HepG2 (cell line): ENCODE measurements at regions not wholly inside any gene's neighbourhood (a gene's known extent, or its start where the extent isn't known, plus 50 kb on each side); places are given as distances from the start of the nearest gene placed in this dataset.

Experiments
- ATAC-seq: fragments of 200-7000 bp; cut with Tn5 transposase; 3 replicates; pipeline ENCODE4 v1.9.1; 2020; ENCODE audit warnings: mild to moderate bottlenecking, moderate library complexity
- BruUV-seq: library from RNA; stranded (reverse); fragments of 400-500 nt; replicated peaks from 2 replicates; lab custom pipeline; 2021; lab: Mats Ljungman, UMichigan
- CTCF ChIA-PET: fragments of 300-600 bp; formaldehyde crosslinking; extraction: SDS; loops from one replicate; lab custom pipeline; 2021; ENCODE audit warnings: low total read pairs, inconsistent platforms, low intra/inter-chr PET ratio; lab: Yijun Ruan, JAX
- POLR2A ChIA-PET: fragments of 350-600 bp; sonication (Branson Sonifier 250); formaldehyde crosslinking; loops from one replicate; lab custom pipeline; 2020; ENCODE audit warnings: antibody characterized with exemption, inconsistent platforms; lab: Yijun Ruan, JAX
- DNase-seq: peaks from one replicate; pipeline ENCODE4 v3.0.0-alpha.2; 2015; ENCODE audit warnings: low spot score
- FAIRE-seq: peaks from 3 replicates; lab custom pipeline; 2011; peaks lifted over from hg19 to GRCh38; lab: Jason Lieb, UNC
- H2AFZ ChIP-seq: one replicate; pipeline ENCODE4 v1.6.1; 2011; ENCODE audit warnings: low read length, inconsistent platforms
- H3K27ac ChIP-seq: fragments of 300-600 bp; 3 replicates; pipeline ENCODE4 v1.8.0; 2011; ENCODE audit warnings: mixed run types, mild to moderate bottlenecking, mixed read lengths, low read length, inconsistent platforms; ENCODE audit not compliant: insufficient read depth; ENCODE audit errors: extremely low read length
- H3K27me3 ChIP-seq, 2 experiments: fragments of 200-600 bp in 1 of 2; 2 replicates in 1 of 2; 3 replicates in 1 of 2; pipeline versions ENCODE4 v1.6.0 to v1.8.0; 2011; ENCODE audit warnings: low read length in 2 of 2, mild to moderate bottlenecking in 2 of 2, moderate library complexity in 2 of 2, inconsistent platforms in 1 of 2; ENCODE audit not compliant: insufficient read depth in 2 of 2, control insufficient read depth in 1 of 2
- H3K36me3 ChIP-seq, 2 experiments: fragments of 200-600 bp in 1 of 2; replicated peaks in 1 of 2; 2 replicates in 1 of 2; 3 replicates in 1 of 2; pipeline versions ENCODE4 v1.5.1 to v1.8.0; 2011; ENCODE audit warnings: low read length in 2 of 2, inconsistent platforms in 1 of 2; ENCODE audit not compliant: insufficient read depth in 2 of 2, control insufficient read depth in 1 of 2
- H3K4me1 ChIP-seq: 2 replicates; pipeline ENCODE4 v1.5.1; 2012; ENCODE audit warnings: low read length, inconsistent platforms; ENCODE audit not compliant: insufficient read depth
- H3K4me2 ChIP-seq: 2 replicates; pipeline ENCODE4 v1.6.0; 2011; ENCODE audit warnings: low read depth, low read length, inconsistent platforms
- H3K4me3 ChIP-seq, 3 experiments: fragments of 200-600 bp in 1 of 3; sonication (generic), shearing (Covaris generic) in 1 of 3; replicated peaks in 1 of 3; 2 replicates each; pipeline ENCODE4 v1.5.1; 2011 to 2016; ENCODE audit warnings: low read length in 3 of 3, inconsistent platforms in 2 of 3, low read depth in 2 of 3, mild to moderate bottlenecking in 2 of 3, control low read depth in 1 of 3, mixed read lengths in 1 of 3; ENCODE audit not compliant: insufficient read depth in 1 of 3
- H3K79me2 ChIP-seq: one replicate; pipeline ENCODE4 v1.6.1; 2011; ENCODE audit warnings: low read length, inconsistent platforms; ENCODE audit not compliant: insufficient read depth
- H3K9ac ChIP-seq: 2 replicates; pipeline ENCODE4 v1.6.0; 2011; ENCODE audit warnings: mild to moderate bottlenecking, low read depth, low read length, inconsistent platforms; ENCODE audit not compliant: insufficient read depth
- H3K9me3 ChIP-seq: 2 replicates; pipeline ENCODE4 v1.5.1; 2012; ENCODE audit warnings: mild to moderate bottlenecking, low read length
- H4K20me1 ChIP-seq: 2 replicates; pipeline ENCODE4 v1.6.0; 2011; ENCODE audit warnings: inconsistent platforms, mild to moderate bottlenecking, low read length, moderate library complexity; ENCODE audit not compliant: insufficient read depth
- FOXA1 ChIP-seq, 2 experiments: fragments of 450-650 bp in 1 of 2; sonication (generic) in 1 of 2; formaldehyde crosslinking in 1 of 2; IDR thresholded peaks; 2 replicates each; pipeline versions ENCODE4 v1.4.0 to v1.6.1; 2016 to 2020; ENCODE audit warnings: missing genetic modification reagents in 1 of 2
- ISX ChIP-seq: sonication (generic); formaldehyde crosslinking; conservative IDR thresholded peaks from 2 replicates; pipeline ENCODE4 v1.5.0; 2020; ENCODE audit warnings: missing genetic modification reagents
- MTF1 ChIP-seq: sonication (generic); formaldehyde crosslinking; IDR thresholded peaks from 2 replicates; pipeline ENCODE4 v1.5.0; 2020; ENCODE audit warnings: missing genetic modification reagents
- MZF1 ChIP-seq: sonication (generic); formaldehyde crosslinking; IDR thresholded peaks from 2 replicates; pipeline ENCODE4 v1.8.1; 2023; ENCODE audit warnings: mild to moderate bottlenecking, missing genetic modification reagents, borderline replicate concordance
- NFIB ChIP-seq: sonication (generic); formaldehyde crosslinking; IDR thresholded peaks from 2 replicates; pipeline ENCODE4 v1.9.0; 2021; ENCODE audit warnings: missing genetic modification reagents, mild to moderate bottlenecking, borderline replicate concordance
- SP1 ChIP-seq, 2 experiments: fragments of 450-650 bp in 1 of 2; sonication (generic) in 1 of 2; formaldehyde crosslinking in 1 of 2; IDR thresholded peaks; 2 replicates each; pipeline versions ENCODE4 v1.4.0 to v1.6.1; 2016 to 2020; ENCODE audit warnings: missing genetic modification reagents in 1 of 2
- SRSF9 ChIP-seq: fragments of 200-400 bp; formaldehyde crosslinking; IDR thresholded peaks from 2 replicates; pipeline ENCODE4 v1.6.1; 2018; ENCODE audit warnings: borderline replicate concordance, mild to moderate bottlenecking, low read depth, low read length; ENCODE audit not compliant: insufficient read depth, poor library complexity, severe bottlenecking
- ZNF234 ChIP-seq: sonication (generic); formaldehyde crosslinking; conservative IDR thresholded peaks from 2 replicates; pipeline ENCODE4 v1.5.1; 2020; ENCODE audit warnings: mild to moderate bottlenecking, missing genetic modification reagents
- ZNF782 ChIP-seq: sonication (generic); formaldehyde crosslinking; IDR thresholded peaks from 2 replicates; pipeline ENCODE4 v1.4.0; 2020; ENCODE audit warnings: missing genetic modification reagents, mild to moderate bottlenecking, borderline replicate concordance
- ZSCAN25 ChIP-seq: sonication (generic); formaldehyde crosslinking; IDR thresholded peaks from 2 replicates; pipeline ENCODE4 v1.8.0; 2022; ENCODE audit warnings: mild to moderate bottlenecking, missing genetic modification reagents
- ZSCAN31 ChIP-seq: sonication (generic); formaldehyde crosslinking; IDR thresholded peaks from 2 replicates; pipeline ENCODE4 v1.5.0; 2020; ENCODE audit warnings: low read depth, mild to moderate bottlenecking, missing genetic modification reagents
- WGBS: methylation state at CpG from one replicate; pipeline ENCODE4 v1.1.6; 2017; ENCODE audit warnings: low lambda C conversion rate; 5-methylcytosine and 5-hydroxymethylcytosine counted together
- in situ Hi-C: cut with HindIII; loops from 2 replicates; pipeline ENCODE4 v1.10.0; 2017; ENCODE audit warnings: low pct_unique_long_range_greater_than_20kb; ENCODE audit not compliant: extremely low pct_ligation_motif_present
- intact Hi-C: fragments of 100-400 bp; cut with micrococcal nuclease; formaldehyde crosslinking; loops from one replicate; pipeline ENCODE4 v1.10.0; 2022; ENCODE audit not compliant: unreplicated experiment
- TF ChIP-seq, protein P1 (sequence below): sonication (generic); formaldehyde crosslinking; IDR thresholded peaks from 2 replicates; pipeline ENCODE4 v1.8.1; 2023; ENCODE audit warnings: mild to moderate bottlenecking, missing genetic modification reagents
- TF ChIP-seq, protein P2 (sequence below): sonication (generic); formaldehyde crosslinking; IDR thresholded peaks from 2 replicates; pipeline ENCODE4 v1.4.0; 2020; ENCODE audit warnings: missing genetic modification reagents
- TF ChIP-seq, protein P3 (sequence below): sonication (generic); formaldehyde crosslinking; IDR thresholded peaks from 2 replicates; pipeline ENCODE4 v1.5.1; 2020; ENCODE audit warnings: mild to moderate bottlenecking, missing genetic modification reagents, borderline replicate concordance
- TF ChIP-seq, protein P4 (sequence below): sonication (generic); formaldehyde crosslinking; IDR thresholded peaks from 2 replicates; pipeline ENCODE4 v1.4.0; 2020; ENCODE audit warnings: mild to moderate bottlenecking, missing genetic modification reagents

DNA sequence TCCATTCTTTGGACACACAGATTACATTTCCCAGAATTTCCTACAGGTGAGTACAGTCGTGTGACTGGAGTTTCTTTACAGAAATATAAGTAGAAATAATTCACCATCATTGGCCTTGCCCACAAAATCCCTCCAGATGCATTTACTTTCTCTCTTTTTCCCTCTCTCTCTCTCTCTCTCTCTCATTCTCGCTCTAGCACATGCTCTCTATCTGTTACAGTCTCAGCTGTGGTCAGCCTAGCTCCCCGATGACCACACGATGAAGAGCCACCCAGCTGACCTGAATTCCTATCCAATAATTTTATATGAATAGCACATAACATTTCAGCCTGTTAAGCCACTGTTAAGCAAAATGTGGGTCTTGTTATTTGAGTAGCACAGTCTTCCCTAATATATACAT, 507.9 kb downstream of the PCDH7 start:
- no peaks in the 10 kb centered on the region for H3K4me1 ChIP-seq
- intact Hi-C loops: no loop called here
- H3K79me2 ChIP-seq: no peaks in the 10 kb centered on the region
- no peaks in the 10 kb centered on the region for H3K36me3 ChIP-seq
- no peak for TF ChIP-seq ZSCAN31 (CRISPR knock-in tag)
- TF ChIP-seq ZNF234 (CRISPR knock-in tag): no peak
- TF ChIP-seq, protein P1, sequence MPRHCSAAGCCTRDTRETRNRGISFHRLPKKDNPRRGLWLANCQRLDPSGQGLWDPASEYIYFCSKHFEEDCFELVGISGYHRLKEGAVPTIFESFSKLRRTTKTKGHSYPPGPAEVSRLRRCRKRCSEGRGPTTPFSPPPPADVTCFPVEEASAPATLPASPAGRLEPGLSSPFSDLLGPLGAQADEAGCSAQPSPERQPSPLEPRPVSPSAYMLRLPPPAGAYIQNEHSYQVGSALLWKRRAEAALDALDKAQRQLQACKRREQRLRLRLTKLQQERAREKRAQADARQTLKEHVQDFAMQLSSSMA (CRISPR knock-in tag): no peak
- TF ChIP-seq MZF1 (CRISPR knock-in tag): no peak
- no peak for TF ChIP-seq SRSF9
- TF ChIP-seq, protein P2, sequence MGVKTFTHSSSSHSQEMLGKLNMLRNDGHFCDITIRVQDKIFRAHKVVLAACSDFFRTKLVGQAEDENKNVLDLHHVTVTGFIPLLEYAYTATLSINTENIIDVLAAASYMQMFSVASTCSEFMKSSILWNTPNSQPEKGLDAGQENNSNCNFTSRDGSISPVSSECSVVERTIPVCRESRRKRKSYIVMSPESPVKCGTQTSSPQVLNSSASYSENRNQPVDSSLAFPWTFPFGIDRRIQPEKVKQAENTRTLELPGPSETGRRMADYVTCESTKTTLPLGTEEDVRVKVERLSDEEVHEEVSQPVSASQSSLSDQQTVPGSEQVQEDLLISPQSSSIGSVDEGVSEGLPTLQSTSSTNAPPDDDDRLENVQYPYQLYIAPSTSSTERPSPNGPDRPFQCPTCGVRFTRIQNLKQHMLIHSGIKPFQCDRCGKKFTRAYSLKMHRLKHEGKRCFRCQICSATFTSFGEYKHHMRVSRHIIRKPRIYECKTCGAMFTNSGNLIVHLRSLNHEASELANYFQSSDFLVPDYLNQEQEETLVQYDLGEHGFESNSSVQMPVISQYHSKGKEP (CRISPR knock-in tag): no peak
- no peak for TF ChIP-seq MTF1 (CRISPR knock-in tag)
- TF ChIP-seq ISX: no peak
- TF ChIP-seq, protein P3, sequence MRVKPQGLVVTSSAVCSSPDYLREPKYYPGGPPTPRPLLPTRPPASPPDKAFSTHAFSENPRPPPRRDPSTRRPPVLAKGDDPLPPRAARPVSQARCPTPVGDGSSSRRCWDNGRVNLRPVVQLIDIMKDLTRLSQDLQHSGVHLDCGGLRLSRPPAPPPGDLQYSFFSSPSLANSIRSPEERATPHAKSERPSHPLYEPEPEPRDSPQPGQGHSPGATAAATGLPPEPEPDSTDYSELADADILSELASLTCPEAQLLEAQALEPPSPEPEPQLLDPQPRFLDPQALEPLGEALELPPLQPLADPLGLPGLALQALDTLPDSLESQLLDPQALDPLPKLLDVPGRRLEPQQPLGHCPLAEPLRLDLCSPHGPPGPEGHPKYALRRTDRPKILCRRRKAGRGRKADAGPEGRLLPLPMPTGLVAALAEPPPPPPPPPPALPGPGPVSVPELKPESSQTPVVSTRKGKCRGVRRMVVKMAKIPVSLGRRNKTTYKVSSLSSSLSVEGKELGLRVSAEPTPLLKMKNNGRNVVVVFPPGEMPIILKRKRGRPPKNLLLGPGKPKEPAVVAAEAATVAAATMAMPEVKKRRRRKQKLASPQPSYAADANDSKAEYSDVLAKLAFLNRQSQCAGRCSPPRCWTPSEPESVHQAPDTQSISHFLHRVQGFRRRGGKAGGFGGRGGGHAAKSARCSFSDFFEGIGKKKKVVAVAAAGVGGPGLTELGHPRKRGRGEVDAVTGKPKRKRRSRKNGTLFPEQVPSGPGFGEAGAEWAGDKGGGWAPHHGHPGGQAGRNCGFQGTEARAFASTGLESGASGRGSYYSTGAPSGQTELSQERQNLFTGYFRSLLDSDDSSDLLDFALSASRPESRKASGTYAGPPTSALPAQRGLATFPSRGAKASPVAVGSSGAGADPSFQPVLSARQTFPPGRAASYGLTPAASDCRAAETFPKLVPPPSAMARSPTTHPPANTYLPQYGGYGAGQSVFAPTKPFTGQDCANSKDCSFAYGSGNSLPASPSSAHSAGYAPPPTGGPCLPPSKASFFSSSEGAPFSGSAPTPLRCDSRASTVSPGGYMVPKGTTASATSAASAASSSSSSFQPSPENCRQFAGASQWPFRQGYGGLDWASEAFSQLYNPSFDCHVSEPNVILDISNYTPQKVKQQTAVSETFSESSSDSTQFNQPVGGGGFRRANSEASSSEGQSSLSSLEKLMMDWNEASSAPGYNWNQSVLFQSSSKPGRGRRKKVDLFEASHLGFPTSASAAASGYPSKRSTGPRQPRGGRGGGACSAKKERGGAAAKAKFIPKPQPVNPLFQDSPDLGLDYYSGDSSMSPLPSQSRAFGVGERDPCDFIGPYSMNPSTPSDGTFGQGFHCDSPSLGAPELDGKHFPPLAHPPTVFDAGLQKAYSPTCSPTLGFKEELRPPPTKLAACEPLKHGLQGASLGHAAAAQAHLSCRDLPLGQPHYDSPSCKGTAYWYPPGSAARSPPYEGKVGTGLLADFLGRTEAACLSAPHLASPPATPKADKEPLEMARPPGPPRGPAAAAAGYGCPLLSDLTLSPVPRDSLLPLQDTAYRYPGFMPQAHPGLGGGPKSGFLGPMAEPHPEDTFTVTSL (CRISPR knock-in tag): no peak
- TF ChIP-seq, protein P4, sequence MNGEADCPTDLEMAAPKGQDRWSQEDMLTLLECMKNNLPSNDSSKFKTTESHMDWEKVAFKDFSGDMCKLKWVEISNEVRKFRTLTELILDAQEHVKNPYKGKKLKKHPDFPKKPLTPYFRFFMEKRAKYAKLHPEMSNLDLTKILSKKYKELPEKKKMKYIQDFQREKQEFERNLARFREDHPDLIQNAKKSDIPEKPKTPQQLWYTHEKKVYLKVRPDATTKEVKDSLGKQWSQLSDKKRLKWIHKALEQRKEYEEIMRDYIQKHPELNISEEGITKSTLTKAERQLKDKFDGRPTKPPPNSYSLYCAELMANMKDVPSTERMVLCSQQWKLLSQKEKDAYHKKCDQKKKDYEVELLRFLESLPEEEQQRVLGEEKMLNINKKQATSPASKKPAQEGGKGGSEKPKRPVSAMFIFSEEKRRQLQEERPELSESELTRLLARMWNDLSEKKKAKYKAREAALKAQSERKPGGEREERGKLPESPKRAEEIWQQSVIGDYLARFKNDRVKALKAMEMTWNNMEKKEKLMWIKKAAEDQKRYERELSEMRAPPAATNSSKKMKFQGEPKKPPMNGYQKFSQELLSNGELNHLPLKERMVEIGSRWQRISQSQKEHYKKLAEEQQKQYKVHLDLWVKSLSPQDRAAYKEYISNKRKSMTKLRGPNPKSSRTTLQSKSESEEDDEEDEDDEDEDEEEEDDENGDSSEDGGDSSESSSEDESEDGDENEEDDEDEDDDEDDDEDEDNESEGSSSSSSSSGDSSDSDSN (CRISPR knock-in tag): no peak
- no peak for TF ChIP-seq NFIB (CRISPR knock-in tag)
- no peak for TF ChIP-seq ZSCAN25 (CRISPR knock-in tag)
- no peak for TF ChIP-seq ZNF782
- TF ChIP-seq SP1 (IDR thresholded peaks at IDR 0.05): no peak
- TF ChIP-seq SP1 (CRISPR knock-in tag; IDR thresholded peaks at IDR 0.05): no peak
- TF ChIP-seq FOXA1 (IDR thresholded peaks at IDR 0.05): no peak
- no peak for TF ChIP-seq FOXA1 (CRISPR knock-in tag; IDR thresholded peaks at IDR 0.05)
- TF ChIP-seq, all 625 proteins: peak for 0
- H3K27me3 ChIP-seq: no peaks in the 10 kb centered on the region
- no peak for DNase-seq
- CTCF ChIA-PET: no interaction called here
- POLR2A ChIA-PET: no interaction called here
- H3K27ac ChIP-seq: no peak overlapping the region
- no peak overlapping the region for H2AFZ ChIP-seq
- no peak for ATAC-seq
- peaks cover 5% of the 10 kb centered on the region; the same call in 1 of the 2 replicates for H3K9me3 ChIP-seq
- no TSS peak for BruUV-seq
- in situ Hi-C loops: no loop called here
- no peak overlapping the region for H3K4me3 ChIP-seq
- no peak overlapping the region for H3K9ac ChIP-seq
- no peaks in the 10 kb centered on the region for H4K20me1 ChIP-seq
- H3K4me2 ChIP-seq: no peak overlapping the region
- no peak for FAIRE-seq
- WGBS: 7% methylated on average over 4 of the region's 4 CpGs
